A673 (cell line): ENCODE measurements at regions not wholly inside any gene's neighbourhood (a gene's known extent, or its start where the extent isn't known, plus 50 kb on each side); places are given as distances from the start of the nearest gene placed in this dataset.

Source experiments
- CTCF ChIP-seq: fragments of 300-800, 200-600 bp; sonication (generic); conservative IDR thresholded peaks from 2 replicates; pipeline ENCODE4 v1.5.1; 2017; ENCODE audit warnings: low read depth, mild to moderate bottlenecking, antibody characterized with exemption, low read length, moderate library complexity, mixed read lengths
- EZH2 ChIP-seq: fragments of 200-600 bp; sonication (generic); IDR thresholded peaks from 2 replicates; pipeline ENCODE4 v1.6.1; 2017; ENCODE audit warnings: borderline replicate concordance, low read depth, mild to moderate bottlenecking, mixed read lengths, antibody characterized with exemption, low read length; ENCODE audit not compliant: poor library complexity, severe bottlenecking

GRCh38 chr7:110454713-110455112, 636.2 kb upstream of the LRRN3 start:
- TF ChIP-seq CTCF: no peak
- no peak for TF ChIP-seq EZH2
